ENCODE measurements at regions not wholly inside any gene's neighbourhood (a gene's known extent, or its start where the extent isn't known, plus 50 kb on each side); places are given as distances from the start of the nearest gene placed in this dataset.

GRCh38 chr13:106683179-106683578 lies 115.2 kb upstream of the ARGLU1 start:
- TF ChIP-seq CTCF (IDR thresholded peaks at IDR 0.05) (no peak), POLR2A (IDR thresholded peaks at IDR 0.05) (no peak)
